B cell (primary cell): ENCODE measurements at regions not wholly inside any gene's neighbourhood (a gene's known extent, or its start where the extent isn't known, plus 50 kb on each side); places are given as distances from the start of the nearest gene placed in this dataset.

Experiments
- ATAC-seq: fragments of 200-7000 bp; cut with Tn5 transposase; one replicate; pipeline ENCODE4 v1.10.0; 2021; ENCODE audit warnings: low read depth, mild to moderate bottlenecking, moderate number of reproducible peaks, moderate library complexity
- CTCF ChIA-PET: fragments of 350-600 bp; sonication (Branson Sonifier 250); formaldehyde crosslinking; loops from one replicate; lab custom pipeline; 2021; ENCODE audit warnings: antibody characterized with exemption, inconsistent platforms; lab: Charles Lee
- POLR2A ChIA-PET: fragments of 350-600 bp; sonication (Branson Sonifier 250); formaldehyde crosslinking; loops from one replicate; lab custom pipeline; 2021; ENCODE audit warnings: antibody characterized with exemption; lab: Charles Lee
- DNase-seq: peaks from one replicate; pipeline ENCODE4 v3.0.0; 2013
- H2AFZ ChIP-seq: 2 replicates; pipeline ENCODE4 v1.6.1; 2012; ENCODE audit warnings: mild to moderate bottlenecking, low read depth, low read length; ENCODE audit not compliant: insufficient read depth, poor library complexity, severe bottlenecking
- H3K27ac ChIP-seq, 2 donors: 1 replicate in 1 of 2; 2 replicates in 1 of 2; pipeline ENCODE4 v1.5.1; 2012 to 2013; ENCODE audit warnings: low read length in 2 of 2, mild to moderate bottlenecking in 2 of 2, moderate library complexity in 1 of 2
- H3K27me3 ChIP-seq, 4 experiments: fragments of 200-600 bp in 1 of 4; sonication (generic) in 1 of 4; replicated peaks in 1 of 4; 1 replicate in 2 of 4; 2 replicates in 2 of 4; pipeline versions ENCODE4 v1.6.1 to v1.7.0; 2013 to 2016; ENCODE audit warnings: low read length in 3 of 4, mild to moderate bottlenecking in 2 of 4, mixed read lengths in 1 of 4, moderate library complexity in 1 of 4; ENCODE audit not compliant: insufficient read depth in 4 of 4, control insufficient read depth in 3 of 4; ENCODE audit errors: control extremely low read depth in 1 of 4
- H3K36me3 ChIP-seq, 2 experiments: replicated peaks in 1 of 2; 1 replicate in 1 of 2; 2 replicates in 1 of 2; pipeline versions ENCODE4 v1.6.1 to v1.7.1; 2013; ENCODE audit warnings: low read length in 1 of 2; ENCODE audit not compliant: insufficient read depth in 2 of 2, control insufficient read depth in 1 of 2; ENCODE audit errors: control extremely low read depth in 1 of 2, extremely low read depth in 1 of 2
- H3K4me1 ChIP-seq, 2 donors: fragments of 200-600 bp in 1 of 2; sonication (generic) in 1 of 2; 1 replicate in 1 of 2; 2 replicates in 1 of 2; pipeline versions ENCODE4 v1.5.1 to v1.6.1; 2013 to 2017; ENCODE audit warnings: low read length in 2 of 2; ENCODE audit not compliant: control insufficient read depth in 2 of 2, insufficient read depth in 2 of 2
- H3K4me2 ChIP-seq: replicated peaks from 2 replicates; pipeline ENCODE3; 2012; ENCODE audit warnings: mild to moderate bottlenecking, low read depth, low read length; ENCODE audit not compliant: poor library complexity, severe bottlenecking
- H3K4me3 ChIP-seq, 5 experiments: fragments of 200-600 bp in 1 of 5; sonication (generic) in 1 of 5; 1 replicate in 3 of 5; 2 replicates in 2 of 5; pipeline versions ENCODE4 v1.5.1 to v1.7.0; 2011 to 2016; ENCODE audit warnings: low read length in 4 of 5, mild to moderate bottlenecking in 4 of 5, low read depth in 2 of 5, control low read depth in 1 of 5, moderate library complexity in 1 of 5; ENCODE audit not compliant: insufficient read depth in 1 of 5; ENCODE audit errors: control extremely low read depth in 1 of 5, extremely low read depth in 1 of 5
- H3K79me2 ChIP-seq: fragments of 200-600 bp; sonication (generic); one replicate; pipeline ENCODE4 v1.6.0; 2016; ENCODE audit warnings: low read length; ENCODE audit not compliant: control insufficient read depth, insufficient read depth
- H3K9ac ChIP-seq: fragments of 200-600 bp; sonication (generic); 2 replicates; pipeline ENCODE4 v1.6.1; 2017; ENCODE audit warnings: mild to moderate bottlenecking, low read length, moderate library complexity
- H3K9me3 ChIP-seq, 3 donors: one replicate each; pipeline versions ENCODE4 v1.6.1 to v1.7.1; 2013; ENCODE audit warnings: low read length in 2 of 3; ENCODE audit not compliant: control insufficient read depth in 2 of 3, insufficient read depth in 1 of 3; ENCODE audit errors: control extremely low read depth in 1 of 3
- H4K20me1 ChIP-seq: 2 replicates; pipeline ENCODE4 v1.6.0; 2012; ENCODE audit warnings: mild to moderate bottlenecking, low read length; ENCODE audit not compliant: insufficient read depth, control insufficient read depth, poor library complexity, severe bottlenecking
- H3K27ac Mint-ChIP-seq: one replicate; pipeline ENCODE4 v1.8.0; 2021; ENCODE audit warnings: mixed read lengths
- H3K27me3 Mint-ChIP-seq: one replicate; pipeline ENCODE4 v1.8.0; 2021; ENCODE audit warnings: mixed read lengths
- H3K4me1 Mint-ChIP-seq: one replicate; pipeline ENCODE4 v1.8.0; 2021; ENCODE audit warnings: mixed read lengths
- H3K4me3 Mint-ChIP-seq: one replicate; pipeline ENCODE4 v1.8.0; 2021; ENCODE audit warnings: mixed read lengths
- H3K9me3 Mint-ChIP-seq: one replicate; pipeline ENCODE4 v1.8.0; 2022; ENCODE audit warnings: mixed read lengths; ENCODE audit not compliant: insufficient read depth
- EZH2 ChIP-seq: IDR thresholded peaks from 2 replicates; pipeline ENCODE4 v1.6.1; 2012; ENCODE audit warnings: borderline replicate concordance, low read depth, mild to moderate bottlenecking, moderate library complexity, low read length; ENCODE audit not compliant: insufficient read depth, poor library complexity, severe bottlenecking
- WGBS: methylation state at CpG from one replicate; pipeline ENCODE4 v1.1.5; 2013; ENCODE audit warnings: missing lambda C conversion rate; ENCODE audit not compliant: insufficient coverage; 5-methylcytosine and 5-hydroxymethylcytosine counted together
- intact Hi-C: fragments of 100-400 bp; cut with micrococcal nuclease; formaldehyde crosslinking; loops from one replicate; pipeline ENCODE4 v1.10.0; 2022
- TF ChIP-seq, protein P1 (sequence below): fragments of 200-600 bp; IDR thresholded peaks from one replicate; pipeline ENCODE4 v1.8.0; 2022; ENCODE audit warnings: antibody characterized with exemption, mild to moderate bottlenecking

DNA sequence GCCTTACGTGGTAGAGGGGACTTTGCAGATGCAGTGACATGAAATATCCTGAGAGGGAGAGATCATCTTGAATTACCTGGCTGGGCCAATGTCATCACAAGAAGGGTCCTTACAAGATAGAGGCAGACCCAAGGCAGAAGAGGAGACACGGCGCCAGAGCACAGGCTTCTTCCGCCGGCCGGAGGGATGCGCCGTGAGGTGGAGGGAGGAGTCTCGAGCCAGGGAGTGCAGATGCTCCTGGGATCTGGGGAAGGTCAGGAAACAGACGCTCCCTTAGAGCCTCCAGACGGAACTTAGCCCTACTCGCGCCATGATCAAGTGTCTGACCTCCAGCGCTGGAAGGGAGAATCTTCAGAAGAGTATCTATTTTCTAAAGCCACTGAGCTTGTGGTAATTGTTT, 304.8 kb downstream of the GLRX3 start:
- ChIA-PET CTCF (no interaction called here), POLR2A (no interaction called here)
- Mint-ChIP-seq H3K27me3 (no peaks in the 10 kb centered on the region), H3K27ac (no peak overlapping the region), H3K9me3 (peaks cover 6% of the 10 kb centered on the region), H3K4me3 (no peak overlapping the region), H3K4me1 (no peaks in the 10 kb centered on the region)
- H3K27me3 ChIP-seq = no peaks in the 10 kb centered on the region
- H3K4me2 ChIP-seq = no peak overlapping the region
- no peak overlapping the region for H3K4me3 ChIP-seq
- WGBS = 91% methylated on average over 12 of the region's 14 CpGs
- H3K9ac ChIP-seq = no peak overlapping the region
- H3K4me1 ChIP-seq = no peaks in the 10 kb centered on the region
- intact Hi-C loops = no loop called here
- H2AFZ ChIP-seq = no peak overlapping the region
- no peaks in the 10 kb centered on the region for H3K36me3 ChIP-seq
- no peak for DNase-seq
- TF ChIP-seq EZH2 = no peak
- TF ChIP-seq, protein P1, sequence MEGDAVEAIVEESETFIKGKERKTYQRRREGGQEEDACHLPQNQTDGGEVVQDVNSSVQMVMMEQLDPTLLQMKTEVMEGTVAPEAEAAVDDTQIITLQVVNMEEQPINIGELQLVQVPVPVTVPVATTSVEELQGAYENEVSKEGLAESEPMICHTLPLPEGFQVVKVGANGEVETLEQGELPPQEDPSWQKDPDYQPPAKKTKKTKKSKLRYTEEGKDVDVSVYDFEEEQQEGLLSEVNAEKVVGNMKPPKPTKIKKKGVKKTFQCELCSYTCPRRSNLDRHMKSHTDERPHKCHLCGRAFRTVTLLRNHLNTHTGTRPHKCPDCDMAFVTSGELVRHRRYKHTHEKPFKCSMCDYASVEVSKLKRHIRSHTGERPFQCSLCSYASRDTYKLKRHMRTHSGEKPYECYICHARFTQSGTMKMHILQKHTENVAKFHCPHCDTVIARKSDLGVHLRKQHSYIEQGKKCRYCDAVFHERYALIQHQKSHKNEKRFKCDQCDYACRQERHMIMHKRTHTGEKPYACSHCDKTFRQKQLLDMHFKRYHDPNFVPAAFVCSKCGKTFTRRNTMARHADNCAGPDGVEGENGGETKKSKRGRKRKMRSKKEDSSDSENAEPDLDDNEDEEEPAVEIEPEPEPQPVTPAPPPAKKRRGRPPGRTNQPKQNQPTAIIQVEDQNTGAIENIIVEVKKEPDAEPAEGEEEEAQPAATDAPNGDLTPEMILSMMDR = no peak
- no peaks in the 10 kb centered on the region for H4K20me1 ChIP-seq
- H3K79me2 ChIP-seq = no peaks in the 10 kb centered on the region
- H3K9me3 ChIP-seq = peaks cover 0 to 16% (median 0%) of the 10 kb centered on the region in 3 donors
- no peak overlapping the region for H3K27ac ChIP-seq
- ATAC-seq = no peak

DNA sequence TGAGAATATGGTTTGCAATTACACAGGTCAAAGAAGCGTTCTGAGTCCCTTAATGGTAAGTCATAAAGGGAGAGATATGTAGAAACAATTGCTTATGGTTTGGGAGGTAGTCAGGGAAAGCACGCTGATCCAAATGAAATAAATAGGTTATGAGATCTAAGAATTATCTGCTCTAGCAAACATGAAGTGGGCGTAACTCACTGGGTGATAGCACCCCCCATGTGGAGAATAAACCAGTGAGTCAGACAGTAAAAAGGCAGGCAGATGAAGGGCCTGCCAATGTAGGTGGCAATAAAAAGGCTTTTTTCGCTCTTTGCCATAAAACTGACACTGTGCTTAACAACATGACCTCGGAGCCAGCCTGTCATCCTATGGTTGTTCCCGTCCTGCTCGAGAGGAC, 306.9 kb downstream of the GLRX3 start:
- Histone ChIP-seq H3K36me3 (no peaks in the 10 kb centered on the region), H3K27me3 (no peaks in the 10 kb centered on the region), H3K4me3 (no peak overlapping the region), H3K79me2 (no peaks in the 10 kb centered on the region), H4K20me1 (no peaks in the 10 kb centered on the region), H3K4me1 (no peaks in the 10 kb centered on the region), H3K27ac (no peak overlapping the region), H3K4me2 (no peak overlapping the region), H2AFZ (no peak overlapping the region), H3K9ac (no peak overlapping the region), H3K9me3 (peaks cover 0 to 16% (median 0%) of the 10 kb centered on the region in 3 donors)
- Mint-ChIP-seq H3K27ac (no peak overlapping the region), H3K27me3 (no peaks in the 10 kb centered on the region), H3K4me1 (no peaks in the 10 kb centered on the region), H3K9me3 (peaks cover 2% of the 10 kb centered on the region), H3K4me3 (no peak overlapping the region)
- ChIA-PET CTCF (no interaction called here), POLR2A (no interaction called here)
- DNase-seq (no peak), ATAC-seq (no peak)
- no peak for TF ChIP-seq EZH2
- WGBS = 59% methylated on average over 6 of the region's 7 CpGs
- intact Hi-C loops = no loop called here
